Endothelial cell of hepatic sinusoid (primary cell): ENCODE measurements at regions not wholly inside any gene's neighbourhood (a gene's known extent, or its start where the extent isn't known, plus 50 kb on each side); places are given as distances from the start of the nearest gene placed in this dataset.
"Not testable (repeated sequence)": the region's sequence is repeated elsewhere in the genome, so short reads cannot be mapped to it uniquely, and the experiment has no call there.

Experiments
- in situ Hi-C: cut with HindIII; loops from 2 replicates; pipeline ENCODE4 v1.10.0; 2017; ENCODE audit warnings: low sequenced_read_pairs

- in situ Hi-C loops: no loop called here
Observed at GRCh38 chr4:31682796-31683195, 962.6 kb downstream of the PCDH7 start.

DNA sequence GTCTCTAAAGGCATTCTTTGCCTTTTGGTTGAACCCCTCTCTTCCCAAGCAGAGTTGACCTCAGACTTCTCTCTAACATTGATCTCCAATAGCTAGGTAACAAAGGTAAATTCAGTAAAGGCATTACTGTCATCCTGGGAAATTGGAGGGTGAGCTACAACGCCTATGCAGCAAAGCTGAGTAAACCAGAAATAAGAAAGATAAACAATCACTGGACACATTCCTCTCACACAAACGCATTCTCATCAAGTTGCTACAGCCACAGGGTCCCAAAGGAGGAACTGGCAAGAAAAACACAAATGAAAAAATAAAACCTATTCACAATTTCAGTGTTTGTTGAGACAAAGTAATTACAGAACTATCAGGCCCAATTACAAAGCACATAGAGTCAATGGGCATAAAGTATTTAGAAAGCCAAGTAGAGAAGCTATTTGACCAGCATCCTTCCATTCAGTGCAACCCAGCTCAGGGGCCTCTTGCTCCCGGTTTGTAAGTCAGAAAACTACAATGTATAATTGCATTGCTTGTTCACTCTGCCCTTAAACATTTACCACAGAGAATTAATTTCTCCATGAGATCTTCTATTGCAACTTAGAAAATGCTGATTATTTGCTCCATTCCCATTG lies 967.7 kb downstream of the PCDH7 start:
- in situ Hi-C loops: no loop called here

GRCh38 chr4:31692399-31692940 lies 972.3 kb downstream of the PCDH7 start:
- in situ Hi-C loops: loop anchor here (10.0 kb wide), 1 partner anchor 88 kb away; no protein-coding TSS in a partner anchor

DNA sequence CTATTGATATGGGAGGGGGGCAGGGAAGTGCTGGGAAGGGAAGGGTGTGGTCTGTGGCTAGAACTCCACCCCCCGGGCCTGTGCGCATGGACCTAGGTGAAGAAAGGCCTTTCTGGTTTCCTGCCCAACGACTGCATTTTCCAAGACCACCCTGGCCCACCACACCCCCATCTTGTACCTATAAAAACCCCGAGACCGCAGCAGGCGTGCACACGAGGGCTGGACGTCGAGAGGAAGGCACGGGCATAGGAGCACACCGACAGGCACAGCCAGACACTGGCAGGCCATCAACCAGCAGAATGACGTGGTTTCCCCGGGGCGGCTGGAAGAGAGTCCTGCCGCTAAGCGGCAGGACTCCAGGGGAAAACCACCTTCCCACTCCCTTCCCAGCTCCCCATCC lies 981.1 kb downstream of the PCDH7 start:
- in situ Hi-C loops: no loop called here

- in situ Hi-C loops: no loop called here
Observed at GRCh38 chr4:31702326-31702725, 982.2 kb downstream of the PCDH7 start.

DNA sequence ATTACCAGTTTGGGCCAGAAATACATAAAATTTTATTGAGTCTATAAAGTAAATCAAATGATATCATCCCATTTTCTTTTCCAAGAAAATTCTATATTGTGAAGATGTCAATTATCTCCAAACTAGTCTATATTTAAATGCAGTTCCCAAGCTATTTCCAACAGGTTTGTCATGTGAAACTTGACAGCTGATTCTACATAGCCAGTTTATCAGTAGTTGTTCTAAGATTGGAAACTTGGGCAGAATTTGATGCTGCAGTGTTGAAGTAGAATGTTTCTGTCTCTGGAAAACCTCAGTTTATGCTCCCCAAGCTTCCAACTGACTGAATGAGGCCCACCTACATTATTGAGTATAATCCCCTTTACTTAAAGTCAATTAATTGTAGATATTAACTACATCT lies 994.1 kb downstream of the PCDH7 start:
- in situ Hi-C loops: no loop called here

GRCh38 chr4:31715302-31715701 lies 995.1 kb downstream of the PCDH7 start:
- in situ Hi-C loops: no loop called here

GRCh38 chr4:31727030-31727429 lies 1006.9 kb downstream of the PCDH7 start:
- in situ Hi-C loops: no loop called here

DNA sequence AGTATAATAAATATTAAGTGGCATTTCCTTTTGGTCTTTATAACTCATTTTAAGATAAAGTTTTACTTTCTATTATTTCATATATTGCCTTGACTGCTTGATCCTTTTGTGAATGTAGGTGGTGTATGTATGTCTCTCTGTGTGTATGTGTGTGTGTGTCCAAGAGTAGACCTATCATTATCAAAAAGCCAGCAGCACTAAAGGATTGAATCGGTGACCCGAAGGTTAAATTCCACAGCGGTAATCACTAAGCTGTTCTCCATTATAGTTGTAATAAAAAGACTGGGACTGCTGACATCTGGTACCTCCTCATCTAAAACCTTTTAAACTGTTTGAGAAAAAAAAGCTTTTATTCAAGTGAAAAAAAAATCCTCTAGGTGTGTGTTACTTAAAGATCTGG lies 1014.8 kb downstream of the PCDH7 start:
- in situ Hi-C loops: no loop called here

GRCh38 chr4:31737419-31737818 lies 1017.2 kb downstream of the PCDH7 start:
- in situ Hi-C loops: no loop called here

GRCh38 chr4:31741326-31741725 lies 1021.2 kb downstream of the PCDH7 start:
- in situ Hi-C loops: no loop called here

- in situ Hi-C loops: no loop called here
Observed at GRCh38 chr4:31748382-31748781, 1028.2 kb downstream of the PCDH7 start.

DNA sequence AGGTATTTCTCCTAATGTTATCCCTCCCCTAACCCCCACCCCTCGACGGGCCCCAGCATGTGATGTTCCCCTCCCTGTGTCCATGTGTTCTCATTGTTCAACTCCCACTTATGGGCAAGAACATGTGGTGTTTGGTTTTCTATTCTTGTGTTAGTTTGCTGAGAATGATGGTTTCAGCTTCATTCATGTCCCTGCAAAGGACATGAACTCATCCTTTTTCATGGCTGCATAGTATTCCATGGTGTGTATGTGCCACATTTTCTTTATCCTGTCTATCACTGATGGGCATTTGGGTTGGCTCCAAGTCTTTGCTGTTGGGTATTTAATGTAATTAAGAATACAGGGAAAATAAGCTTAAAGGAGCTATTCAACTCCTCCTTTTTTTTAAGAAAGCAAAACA lies 1030.4 kb downstream of the PCDH7 start:
- in situ Hi-C loops: not testable (repeated sequence)

DNA sequence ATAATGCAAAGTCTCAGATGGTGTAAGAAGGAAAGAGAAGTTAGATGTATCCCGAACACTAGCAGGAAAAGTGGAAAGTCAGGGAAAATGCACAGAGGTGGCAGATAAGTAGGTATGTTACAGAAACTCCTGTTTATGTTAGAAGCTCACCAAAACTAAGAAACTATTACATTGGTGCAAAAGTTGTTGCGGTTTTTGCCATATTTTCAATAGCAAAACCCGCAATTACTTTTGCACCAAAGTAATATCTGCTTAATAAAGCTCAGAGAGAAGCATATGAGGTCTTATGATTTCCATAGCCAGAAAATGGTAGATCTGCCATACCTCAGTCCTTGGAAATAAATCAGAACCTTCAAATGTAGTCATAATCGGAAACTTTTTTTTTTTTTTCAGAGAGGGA lies 1035.6 kb downstream of the PCDH7 start:
- in situ Hi-C loops: no loop called here

- in situ Hi-C loops: no loop called here
Observed at GRCh38 chr4:31768756-31769155, 1048.6 kb downstream of the PCDH7 start.

GRCh38 chr4:31783311-31783710 lies 1063.1 kb downstream of the PCDH7 start:
- in situ Hi-C loops: no loop called here

DNA sequence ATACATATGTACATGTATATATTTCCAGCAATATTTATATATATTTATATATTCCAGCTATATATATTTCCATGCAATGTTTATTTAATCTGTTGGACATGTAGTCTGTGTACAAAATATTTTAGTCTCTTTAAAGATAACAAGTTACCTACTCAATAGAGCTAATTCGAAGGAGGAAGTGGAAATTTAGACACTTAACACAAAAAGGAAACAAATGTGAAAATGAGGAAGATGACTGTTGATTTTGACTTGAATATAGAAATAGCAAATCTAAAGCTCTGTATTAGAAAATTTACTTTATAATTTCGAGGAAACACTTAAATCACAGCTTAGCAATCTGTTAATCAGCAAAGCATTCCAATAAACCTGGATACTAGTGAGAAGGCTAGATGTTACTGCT lies 1064.4 kb downstream of the PCDH7 start:
- in situ Hi-C loops: no loop called here

- in situ Hi-C loops: no loop called here
Observed at GRCh38 chr4:31787701-31788100, 1067.5 kb downstream of the PCDH7 start.

DNA sequence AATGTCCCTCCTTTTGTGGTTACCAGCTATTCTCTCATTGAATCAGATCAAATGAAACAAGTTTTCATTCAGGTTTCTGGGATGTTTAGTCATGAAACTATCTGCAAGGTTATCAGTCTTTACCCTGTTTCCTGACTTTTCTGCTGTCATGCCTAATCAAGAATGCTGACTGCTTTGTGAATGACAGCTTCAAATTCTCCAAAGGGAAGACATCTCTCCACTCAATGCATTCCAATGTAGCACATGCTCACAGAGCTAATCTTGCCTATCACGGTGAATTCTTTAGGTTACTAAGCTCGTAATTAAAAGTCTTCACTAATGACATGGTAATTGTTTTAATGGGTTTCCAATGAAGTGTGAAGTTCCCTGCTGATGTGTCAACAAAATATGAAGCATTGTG lies 1068.5 kb downstream of the PCDH7 start:
- in situ Hi-C loops: no loop called here

DNA sequence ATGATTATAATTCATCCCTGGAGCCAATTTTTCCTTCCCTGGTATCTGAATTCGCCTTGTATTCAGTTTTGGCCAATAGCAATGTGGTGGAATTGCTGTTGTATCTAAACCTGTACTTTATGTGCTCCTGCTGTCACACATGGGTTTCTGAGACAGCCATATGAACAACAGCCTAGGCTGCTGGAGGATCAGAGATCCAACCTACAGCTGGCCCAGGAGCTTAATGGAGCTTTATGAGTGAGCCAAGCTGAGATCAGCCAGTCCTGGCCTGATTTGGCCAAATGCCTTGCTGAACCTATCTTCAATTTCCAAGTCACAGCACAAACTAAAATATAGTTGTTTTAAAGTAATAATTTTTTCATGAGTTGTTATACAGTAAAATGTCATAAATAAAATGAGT lies 1071.5 kb downstream of the PCDH7 start:
- in situ Hi-C loops: no loop called here

- in situ Hi-C loops: no loop called here
Observed at GRCh38 chr4:31793907-31794306, 1073.7 kb downstream of the PCDH7 start.

DNA sequence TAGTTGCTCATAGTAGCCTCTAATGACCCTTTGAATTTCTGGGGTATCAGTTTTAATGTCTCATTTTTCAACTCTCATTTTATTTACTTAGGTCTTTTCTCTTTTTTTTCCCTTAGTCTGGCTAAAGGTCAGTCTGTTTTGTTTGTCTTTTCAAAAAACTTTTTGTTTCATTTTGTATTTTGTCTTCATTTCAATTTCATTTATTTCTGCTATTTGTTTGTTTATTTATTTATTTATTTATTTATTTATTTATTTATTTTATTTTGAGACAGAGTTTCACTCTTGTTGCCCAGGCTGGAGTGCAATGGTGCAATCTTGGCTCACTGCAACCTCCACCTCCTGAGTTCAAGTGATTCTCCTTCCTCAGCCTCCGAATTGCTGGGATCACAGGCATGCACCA lies 1076.9 kb downstream of the PCDH7 start:
- in situ Hi-C loops: not testable (repeated sequence)
